ENCODE measurements at regions not wholly inside any gene's neighbourhood (a gene's known extent, or its start where the extent isn't known, plus 50 kb on each side); places are given as distances from the start of the nearest gene placed in this dataset.

DNA sequence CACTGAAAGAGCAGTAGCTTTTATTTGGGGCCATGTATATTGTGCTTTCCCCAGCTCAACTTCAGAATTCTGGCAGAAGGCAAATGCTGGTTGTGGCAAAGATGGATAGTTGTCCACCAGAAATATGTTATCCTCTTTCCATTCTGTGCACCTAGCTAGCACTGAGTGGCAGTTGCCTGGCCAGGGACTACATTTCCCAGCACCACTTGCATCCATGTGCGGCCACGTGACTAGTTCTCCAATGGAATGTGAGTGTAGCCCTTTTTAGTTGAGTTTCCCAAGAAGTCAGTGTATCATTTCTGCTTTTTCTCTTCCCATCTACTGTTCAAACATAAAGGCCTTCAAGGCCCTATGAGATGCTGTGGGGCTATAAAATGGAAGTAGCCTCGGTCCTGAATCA lies 354.0 kb upstream of the CLINT1 start:
- Histone ChIP-seq H3K36me3 (no peaks in the 10 kb centered on the region), H3K9me3 (no peaks in the 10 kb centered on the region), H3K27me3 (replicated peaks; ENCODE audit: insufficient read depth) (no peaks in the 10 kb centered on the region), H3K27ac (no peak overlapping the region), H3K4me3 (no peak overlapping the region), H3K4me1 (ENCODE audit: control insufficient read depth in 1 of 2, low read depth in 2 of 2) (no peaks in the 10 kb centered on the region)
- TF ChIP-seq, protein P1, sequence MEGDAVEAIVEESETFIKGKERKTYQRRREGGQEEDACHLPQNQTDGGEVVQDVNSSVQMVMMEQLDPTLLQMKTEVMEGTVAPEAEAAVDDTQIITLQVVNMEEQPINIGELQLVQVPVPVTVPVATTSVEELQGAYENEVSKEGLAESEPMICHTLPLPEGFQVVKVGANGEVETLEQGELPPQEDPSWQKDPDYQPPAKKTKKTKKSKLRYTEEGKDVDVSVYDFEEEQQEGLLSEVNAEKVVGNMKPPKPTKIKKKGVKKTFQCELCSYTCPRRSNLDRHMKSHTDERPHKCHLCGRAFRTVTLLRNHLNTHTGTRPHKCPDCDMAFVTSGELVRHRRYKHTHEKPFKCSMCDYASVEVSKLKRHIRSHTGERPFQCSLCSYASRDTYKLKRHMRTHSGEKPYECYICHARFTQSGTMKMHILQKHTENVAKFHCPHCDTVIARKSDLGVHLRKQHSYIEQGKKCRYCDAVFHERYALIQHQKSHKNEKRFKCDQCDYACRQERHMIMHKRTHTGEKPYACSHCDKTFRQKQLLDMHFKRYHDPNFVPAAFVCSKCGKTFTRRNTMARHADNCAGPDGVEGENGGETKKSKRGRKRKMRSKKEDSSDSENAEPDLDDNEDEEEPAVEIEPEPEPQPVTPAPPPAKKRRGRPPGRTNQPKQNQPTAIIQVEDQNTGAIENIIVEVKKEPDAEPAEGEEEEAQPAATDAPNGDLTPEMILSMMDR (IDR thresholded peaks at IDR 0.05): no peak
- ATAC-seq (ENCODE audit: insufficient number of reproducible peaks, low FRiP score, low read depth) (no peak), DNase-seq (ENCODE audit: low spot score) (no peak)

DNA sequence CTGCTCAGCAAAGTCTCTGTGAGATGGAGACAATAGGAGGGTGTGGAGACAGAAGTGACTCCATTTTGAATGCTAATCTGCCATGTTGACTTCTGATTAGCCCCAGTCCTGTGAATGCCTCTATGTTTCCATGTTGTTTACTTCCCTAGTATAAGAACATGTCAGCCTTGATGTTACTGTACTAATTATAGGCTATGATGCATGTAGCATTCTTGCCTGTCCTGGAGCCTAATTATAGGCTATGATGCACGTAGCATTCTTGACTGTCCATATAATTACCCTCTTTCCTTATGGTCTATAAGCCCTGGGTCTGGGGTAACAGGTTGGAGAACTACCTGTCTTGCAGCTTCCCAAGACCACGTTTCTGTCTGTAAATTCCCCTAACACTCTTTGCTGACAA lies 353.3 kb upstream of the CLINT1 start:
- Histone ChIP-seq H3K27me3 (replicated peaks; ENCODE audit: insufficient read depth) (no peaks in the 10 kb centered on the region), H3K36me3 (no peaks in the 10 kb centered on the region), H3K9me3 (no peaks in the 10 kb centered on the region), H3K4me3 (no peak overlapping the region), H3K27ac (no peak overlapping the region), H3K4me1 (ENCODE audit: control insufficient read depth in 1 of 2, low read depth in 2 of 2) (no peaks in the 10 kb centered on the region)
- ATAC-seq (ENCODE audit: insufficient number of reproducible peaks, low FRiP score, low read depth): no peak
- TF ChIP-seq, protein P1 (IDR thresholded peaks at IDR 0.05): no peak
- no peak for DNase-seq (ENCODE audit: low spot score)

DNA sequence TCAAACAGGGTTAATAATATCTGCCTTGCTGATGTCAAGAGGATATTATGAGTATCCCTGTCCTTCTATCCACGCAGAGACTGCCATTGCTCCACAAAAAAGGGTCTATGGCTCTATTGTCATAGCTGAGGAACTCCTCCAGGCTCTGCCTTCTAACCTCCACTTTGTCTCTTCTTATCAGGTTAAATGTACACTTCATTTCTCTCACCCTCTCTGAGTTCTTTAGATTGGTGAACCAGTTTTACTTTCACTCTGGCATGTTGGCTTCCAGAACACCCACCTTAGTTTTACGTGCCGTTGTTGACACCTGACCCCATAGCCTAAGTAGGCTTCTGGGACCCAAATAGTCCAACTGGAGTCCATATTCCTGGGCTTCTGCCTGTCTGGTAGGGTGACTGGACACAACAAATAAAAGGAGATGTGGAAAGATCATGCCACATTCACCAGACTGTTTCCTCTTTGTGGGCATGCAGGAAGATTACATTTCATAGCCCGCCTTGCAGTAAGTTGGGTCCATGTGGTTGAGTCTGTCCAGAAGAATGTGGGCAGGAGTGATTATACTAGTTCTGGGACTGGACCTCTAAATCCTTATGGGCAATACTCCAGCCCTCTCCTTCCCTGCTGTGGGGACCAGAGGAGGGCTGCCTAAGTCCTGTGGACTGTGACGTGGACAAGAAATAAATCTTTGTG lies 350.4 kb upstream of the CLINT1 start:
- TF ChIP-seq, protein P1 (IDR thresholded peaks at IDR 0.05): no peak
- no peaks in the 10 kb centered on the region for H3K27me3 ChIP-seq (replicated peaks; ENCODE audit: insufficient read depth)

DNA sequence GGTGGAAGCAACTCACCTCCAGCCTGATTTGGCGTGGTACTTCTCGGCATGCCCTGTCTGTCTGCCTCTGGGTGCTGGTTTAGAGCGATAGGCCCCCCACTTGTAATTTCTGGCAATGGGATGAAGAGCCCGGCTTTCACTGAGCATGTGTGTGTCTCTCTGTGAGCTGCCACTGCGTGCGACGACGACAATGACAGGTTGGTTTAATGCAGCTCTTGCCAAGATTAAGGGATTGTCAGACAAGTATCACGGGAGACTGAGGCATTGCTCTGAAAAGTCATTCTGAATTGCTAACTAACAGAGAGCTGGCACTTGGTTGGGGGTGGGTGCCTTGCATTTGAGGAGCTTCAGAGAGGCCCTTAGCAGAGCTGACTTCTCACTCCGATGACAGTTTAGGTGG lies 348.8 kb upstream of the CLINT1 start:
- DNase-seq (ENCODE audit: low spot score) (no peak), ATAC-seq (ENCODE audit: insufficient number of reproducible peaks, low FRiP score, low read depth) (no peak)
- Histone ChIP-seq H3K27ac (no peak overlapping the region), H3K36me3 (no peaks in the 10 kb centered on the region), H3K4me3 (no peak overlapping the region), H3K4me1 (ENCODE audit: control insufficient read depth in 1 of 2, low read depth in 2 of 2) (no peaks in the 10 kb centered on the region), H3K9me3 (no peaks in the 10 kb centered on the region), H3K27me3 (replicated peaks; ENCODE audit: insufficient read depth) (no peaks in the 10 kb centered on the region)
- TF ChIP-seq, protein P1 (IDR thresholded peaks at IDR 0.05): no peak

More for the DNA sequence above, 350.4 kb upstream of the CLINT1 start:
- Histone ChIP-seq H3K9me3 (no peaks in the 10 kb centered on the region), H3K4me3 (no peak overlapping the region), H3K27ac (no peak overlapping the region), H3K36me3 (no peaks in the 10 kb centered on the region), H3K4me1 (ENCODE audit: control insufficient read depth in 1 of 2, low read depth in 2 of 2) (no peaks in the 10 kb centered on the region)
- no peak for ATAC-seq (ENCODE audit: insufficient number of reproducible peaks, low FRiP score, low read depth)
- DNase-seq (ENCODE audit: low spot score): no peak

DNA sequence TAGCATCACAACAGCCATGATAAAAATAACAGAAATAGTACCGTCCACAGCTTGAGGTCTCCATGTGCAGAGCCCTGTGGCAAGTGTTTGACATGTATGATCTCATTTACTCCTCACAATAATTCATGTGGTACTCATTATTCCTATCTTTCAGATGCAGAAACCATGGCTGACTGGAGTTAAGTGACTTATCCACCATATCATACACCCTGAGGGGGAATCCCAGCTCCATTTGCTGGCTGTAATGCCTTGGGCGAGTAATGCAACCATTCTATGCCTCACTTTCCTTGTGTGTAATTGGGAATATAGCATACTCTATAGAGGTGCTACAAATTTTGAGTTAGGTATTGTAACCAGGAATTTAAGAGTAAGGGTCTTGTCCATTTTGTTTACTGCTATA lies 347.0 kb upstream of the CLINT1 start:
- DNase-seq (ENCODE audit: low spot score) (no peak), ATAC-seq (ENCODE audit: insufficient number of reproducible peaks, low FRiP score, low read depth) (no peak)
- no peaks in the 10 kb centered on the region for H3K36me3 ChIP-seq
- H3K27ac ChIP-seq: no peak overlapping the region
- H3K4me3 ChIP-seq: no peak overlapping the region
- no peaks in the 10 kb centered on the region for H3K27me3 ChIP-seq (replicated peaks; ENCODE audit: insufficient read depth)
- no peaks in the 10 kb centered on the region for H3K4me1 ChIP-seq (ENCODE audit: control insufficient read depth in 1 of 2, low read depth in 2 of 2)
- no peaks in the 10 kb centered on the region for H3K9me3 ChIP-seq
- TF ChIP-seq, protein P1 (IDR thresholded peaks at IDR 0.05): no peak
